OCI-LY7 (cell line): ENCODE measurements at regions not wholly inside any gene's neighbourhood (a gene's known extent, or its start where the extent isn't known, plus 50 kb on each side); places are given as distances from the start of the nearest gene placed in this dataset.

Experiments
- EZH2phosphoT487 ChIP-seq: fragments of 200-600 bp; sonication (generic); IDR thresholded peaks from 2 replicates; pipeline ENCODE4 v1.6.1; 2018; ENCODE audit warnings: low read depth, borderline replicate concordance, mild to moderate bottlenecking, mixed run types, antibody characterized with exemption, low read length, moderate library complexity, mixed read lengths
- TF ChIP-seq, protein P1 (sequence below): fragments of 200-600 bp; sonication (generic); conservative IDR thresholded peaks from 2 replicates; pipeline ENCODE4 v1.5.1; 2014; ENCODE audit warnings: mild to moderate bottlenecking, antibody characterized with exemption, low read length, moderate library complexity, mixed read lengths

- TF ChIP-seq EZH2phosphoT487: no peak
- TF ChIP-seq, protein P1, sequence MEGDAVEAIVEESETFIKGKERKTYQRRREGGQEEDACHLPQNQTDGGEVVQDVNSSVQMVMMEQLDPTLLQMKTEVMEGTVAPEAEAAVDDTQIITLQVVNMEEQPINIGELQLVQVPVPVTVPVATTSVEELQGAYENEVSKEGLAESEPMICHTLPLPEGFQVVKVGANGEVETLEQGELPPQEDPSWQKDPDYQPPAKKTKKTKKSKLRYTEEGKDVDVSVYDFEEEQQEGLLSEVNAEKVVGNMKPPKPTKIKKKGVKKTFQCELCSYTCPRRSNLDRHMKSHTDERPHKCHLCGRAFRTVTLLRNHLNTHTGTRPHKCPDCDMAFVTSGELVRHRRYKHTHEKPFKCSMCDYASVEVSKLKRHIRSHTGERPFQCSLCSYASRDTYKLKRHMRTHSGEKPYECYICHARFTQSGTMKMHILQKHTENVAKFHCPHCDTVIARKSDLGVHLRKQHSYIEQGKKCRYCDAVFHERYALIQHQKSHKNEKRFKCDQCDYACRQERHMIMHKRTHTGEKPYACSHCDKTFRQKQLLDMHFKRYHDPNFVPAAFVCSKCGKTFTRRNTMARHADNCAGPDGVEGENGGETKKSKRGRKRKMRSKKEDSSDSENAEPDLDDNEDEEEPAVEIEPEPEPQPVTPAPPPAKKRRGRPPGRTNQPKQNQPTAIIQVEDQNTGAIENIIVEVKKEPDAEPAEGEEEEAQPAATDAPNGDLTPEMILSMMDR: no peak
These were observed 629.6 kb upstream of the EPHA7 start for GRCh38 chr6:94049001-94049400.
